ENCODE measurements at regions not wholly inside any gene's neighbourhood (a gene's known extent, or its start where the extent isn't known, plus 50 kb on each side); places are given as distances from the start of the nearest gene placed in this dataset.
"Not testable (repeated sequence)": the region's sequence is repeated elsewhere in the genome, so short reads cannot be mapped to it uniquely, and the experiment has no call there.

GRCh38 chr1:101567582-101568189 is 330.9 kb downstream of the S1PR1 start:
- DNase-seq: peak in 3 of 5 experiments; percentile 19 to 38 (median 24)

DNA sequence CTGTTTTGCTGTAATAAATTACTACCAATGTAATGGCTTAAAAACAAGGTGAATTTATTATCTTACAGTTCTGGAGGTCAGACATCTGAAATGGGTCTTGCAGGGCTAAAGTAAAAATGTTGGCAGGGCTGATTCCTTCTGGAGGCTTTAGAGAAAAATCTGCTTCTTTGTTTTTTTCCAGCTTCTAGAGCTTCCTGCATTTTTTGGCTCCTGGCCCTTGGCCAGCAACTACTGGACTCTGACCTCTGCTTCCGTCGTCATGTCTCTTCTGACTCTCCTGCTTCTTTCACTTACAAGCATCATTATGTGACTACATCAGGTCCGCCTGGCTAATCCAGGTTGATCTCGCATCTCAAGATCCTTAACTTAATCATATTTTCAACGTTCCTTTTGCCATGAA is 350.9 kb downstream of the S1PR1 start:
- no peak for DNase-seq

- no peak for DNase-seq
These were observed 351.9 kb downstream of the S1PR1 start for GRCh38 chr1:101588677-101589076.

- DNase-seq: peak in 1 of 5 experiments; percentile 7
These were observed 356.0 kb downstream of the S1PR1 start for GRCh38 chr1:101592845-101593244.

- DNase-seq: no peak
These were observed 359.1 kb downstream of the S1PR1 start for GRCh38 chr1:101595881-101596374.

DNA sequence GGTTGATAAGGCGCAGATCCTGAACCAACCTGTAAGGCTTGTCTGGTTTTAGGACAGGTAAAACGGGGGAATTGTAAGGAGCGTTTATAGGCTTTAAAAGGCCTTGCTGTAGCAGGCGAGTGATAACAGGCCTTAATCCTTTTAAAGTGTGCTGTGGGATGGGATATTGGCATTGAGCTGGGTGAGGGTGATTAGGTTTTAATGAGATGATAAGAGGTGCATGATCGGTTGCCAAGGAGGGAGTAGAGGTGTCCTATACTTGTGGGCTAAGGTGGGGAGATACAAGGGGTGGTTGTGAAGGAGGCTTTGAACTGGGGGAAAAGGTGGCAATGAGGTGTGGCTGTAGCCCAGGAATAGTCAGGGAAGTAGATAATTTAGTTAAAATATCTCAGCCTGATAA is 363.8 kb downstream of the S1PR1 start:
- DNase-seq: not testable (repeated sequence)

DNA sequence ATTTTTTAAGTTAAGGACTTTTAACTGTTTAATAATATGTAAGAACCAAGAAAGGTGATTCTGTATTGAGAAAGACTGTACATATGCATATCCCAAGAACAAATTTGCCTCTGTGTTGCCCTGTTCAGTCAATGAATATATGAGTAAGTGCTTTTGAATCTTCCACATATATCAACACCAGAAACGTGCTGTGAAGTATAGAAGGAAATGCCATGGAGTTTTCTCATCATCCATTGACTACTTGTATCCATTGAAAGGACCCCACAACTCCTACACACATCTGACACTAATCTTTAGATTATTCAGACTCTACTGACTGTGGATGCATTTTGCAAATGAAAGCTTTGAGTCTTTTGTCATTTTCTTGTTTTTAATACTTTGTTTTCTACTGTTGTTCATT is 366.9 kb downstream of the S1PR1 start:
- no peak for DNase-seq

DNA sequence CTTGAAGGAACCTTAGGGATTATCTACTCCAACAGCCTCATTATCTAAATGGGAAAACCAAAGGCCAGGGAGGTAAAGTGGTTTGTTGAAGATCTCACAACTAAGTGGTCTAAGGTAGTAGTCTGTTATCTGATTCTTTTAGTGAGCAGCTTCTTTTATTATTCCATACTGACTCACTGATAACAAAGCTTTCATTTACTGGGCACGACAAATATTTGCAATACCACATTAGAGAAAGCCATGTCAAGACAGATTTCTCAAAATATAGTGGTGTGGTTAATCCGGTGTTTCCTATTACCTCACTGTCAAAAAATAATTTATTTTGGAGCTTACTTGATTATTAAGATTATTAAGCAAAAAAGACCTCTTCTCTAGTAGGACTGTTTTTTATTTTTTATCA is 369.1 kb downstream of the S1PR1 start:
- DNase-seq: no peak

DNA sequence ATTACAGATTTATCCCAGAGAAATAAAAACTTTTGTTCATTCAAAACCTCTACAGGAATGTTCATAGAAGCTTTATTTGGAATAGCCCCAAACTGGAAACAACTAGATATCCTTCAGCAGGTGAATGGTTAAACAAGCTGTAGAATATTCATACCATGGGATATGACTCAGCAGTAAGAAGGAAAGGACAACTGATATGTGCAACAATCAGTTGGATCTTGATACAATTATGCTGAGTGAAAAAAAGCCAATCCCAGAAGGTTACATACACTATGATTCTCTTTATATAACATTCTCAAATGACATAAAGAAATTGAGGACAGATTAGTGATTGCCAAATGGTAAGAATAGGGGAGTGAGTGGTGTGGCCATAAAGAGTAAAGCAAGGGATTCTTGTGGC is 376.7 kb downstream of the S1PR1 start:
- DNase-seq: no peak

- DNase-seq: no peak
These were observed 377.8 kb downstream of the OLFM3 start for GRCh38 chr1:101618900-101619299.

GRCh38 chr1:101632548-101633272 is 364.0 kb downstream of the OLFM3 start:
- DNase-seq: no peak

- DNase-seq: no peak
These were observed 350.9 kb downstream of the OLFM3 start for GRCh38 chr1:101645810-101646209.

GRCh38 chr1:101652484-101652883 is 344.2 kb downstream of the OLFM3 start:
- no peak for DNase-seq

DNA sequence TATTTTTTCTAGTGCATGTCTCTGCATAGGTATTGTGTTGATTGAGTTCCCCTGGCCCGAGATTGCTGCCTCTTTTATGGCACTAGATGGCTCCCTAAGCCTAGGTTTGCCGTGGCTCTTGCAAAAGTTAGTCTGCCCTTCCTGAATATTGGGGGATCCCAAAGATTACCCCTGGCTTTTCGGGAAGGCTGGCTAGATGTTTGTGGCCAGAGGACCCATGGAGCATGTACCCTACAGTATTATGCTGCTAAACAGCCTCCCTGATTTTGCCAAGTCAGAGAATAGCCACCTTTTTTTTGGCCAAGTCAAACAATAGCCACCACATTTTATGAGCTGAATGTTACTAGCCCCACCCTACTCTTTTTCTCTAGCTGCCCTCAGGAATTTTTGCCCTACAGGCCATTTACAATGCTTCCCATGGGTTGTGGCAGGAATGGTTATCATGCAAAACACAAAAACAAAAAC is 343.2 kb downstream of the OLFM3 start:
- no peak for DNase-seq

DNA sequence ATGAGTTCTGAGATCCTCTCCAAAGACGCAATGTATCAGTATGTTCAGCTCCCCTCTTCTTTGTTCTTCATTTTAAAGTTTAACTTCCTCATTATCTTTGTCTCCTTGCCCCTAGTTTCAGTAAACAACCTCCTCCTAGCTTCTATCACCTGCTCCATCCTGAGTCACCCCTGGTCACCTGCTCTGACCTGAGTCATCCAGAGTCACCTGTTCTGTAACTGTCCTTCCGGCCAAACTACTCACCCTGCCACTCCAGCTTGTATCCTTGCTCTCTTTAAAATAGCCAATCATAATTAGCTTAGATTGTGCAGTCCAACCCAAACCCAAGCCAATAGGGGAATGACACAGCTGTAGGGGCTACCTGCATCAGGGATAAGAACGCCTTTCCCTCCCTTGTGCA is 332.0 kb downstream of the OLFM3 start:
- no peak for DNase-seq

GRCh38 chr1:101667761-101668160 is 329.0 kb downstream of the OLFM3 start:
- no peak for DNase-seq

DNA sequence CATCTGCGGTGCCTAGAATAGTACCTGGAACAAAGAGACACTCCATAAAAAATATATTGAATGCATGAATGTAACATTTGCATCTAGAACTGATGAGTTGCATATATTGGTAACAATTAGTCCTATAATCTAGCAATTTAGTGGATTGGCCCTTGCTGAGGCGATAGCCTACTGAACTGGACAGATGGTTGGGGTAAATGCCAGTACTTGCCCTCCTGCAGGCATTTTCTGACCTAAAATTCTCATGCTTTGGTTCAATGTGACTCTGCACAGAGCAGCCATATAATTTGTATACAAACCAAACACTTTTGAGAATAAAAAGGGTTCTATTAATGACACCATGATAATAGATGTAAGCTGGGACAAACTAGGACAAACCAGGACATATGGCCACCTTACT is 313.6 kb downstream of the OLFM3 start:
- no peak for DNase-seq

DNA sequence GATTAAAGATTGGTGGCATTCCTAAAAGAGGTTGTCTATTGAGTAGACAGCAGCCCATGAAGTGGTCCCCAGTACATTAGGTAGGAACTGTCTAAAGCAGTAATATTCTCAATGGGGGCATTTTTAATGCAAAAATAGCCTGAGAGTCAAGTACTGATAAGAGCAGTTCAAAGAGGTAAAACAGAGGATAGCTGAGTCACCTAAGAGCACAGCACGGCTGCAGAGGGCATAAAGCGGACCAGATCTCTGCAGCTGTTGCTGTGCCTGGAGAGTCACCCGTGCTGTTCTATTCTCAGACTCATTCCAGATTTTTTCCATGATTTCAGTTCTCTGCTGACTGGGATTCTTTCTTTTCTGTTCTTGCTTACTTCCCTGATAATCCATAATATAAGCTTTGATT is 313.2 kb downstream of the OLFM3 start:
- no peak for DNase-seq

- DNase-seq: no peak
These were observed 299.7 kb downstream of the OLFM3 start for GRCh38 chr1:101697072-101697471.

GRCh38 chr1:101698681-101699080 is 298.0 kb downstream of the OLFM3 start:
- no peak for DNase-seq

DNA sequence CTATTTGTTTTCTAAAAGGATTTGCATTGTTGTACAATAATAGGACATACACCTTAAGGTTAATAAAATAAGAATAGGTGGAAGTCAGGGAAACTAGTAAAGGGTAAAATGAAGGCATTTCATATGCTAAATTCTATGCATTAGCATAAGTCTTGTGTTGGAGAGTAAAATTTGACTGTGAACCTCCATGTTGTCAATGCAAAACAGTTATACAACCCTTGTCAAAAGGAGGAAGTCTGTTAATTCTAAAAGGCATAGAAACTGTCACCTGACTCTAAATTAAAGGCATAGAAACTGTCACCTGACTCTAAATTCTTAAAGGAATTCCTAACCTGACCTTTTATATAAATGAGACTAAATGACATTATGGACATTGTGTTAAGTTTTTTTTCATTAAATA is 291.8 kb downstream of the OLFM3 start:
- no peak for DNase-seq

- no peak for DNase-seq
These were observed 290.4 kb downstream of the OLFM3 start for GRCh38 chr1:101706366-101706765.

DNA sequence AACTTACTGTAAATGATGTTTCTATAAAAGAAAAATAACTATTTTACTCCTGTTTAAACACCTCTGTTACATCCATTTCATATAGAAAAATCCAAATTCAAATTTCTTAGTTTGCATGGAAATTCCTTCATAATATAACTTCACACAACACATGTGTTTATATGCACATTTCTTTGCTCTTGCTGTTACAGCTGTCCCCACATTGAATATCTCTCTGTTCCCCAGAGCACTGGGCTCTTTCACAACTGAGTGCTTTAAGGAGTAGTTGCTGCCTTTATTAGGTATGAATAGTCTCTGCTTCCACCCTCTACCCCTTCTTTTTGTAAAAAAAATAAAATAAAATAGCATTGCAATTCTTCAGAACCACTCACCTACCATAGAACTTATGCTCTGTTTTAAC is 287.0 kb downstream of the OLFM3 start:
- DNase-seq: no peak

DNA sequence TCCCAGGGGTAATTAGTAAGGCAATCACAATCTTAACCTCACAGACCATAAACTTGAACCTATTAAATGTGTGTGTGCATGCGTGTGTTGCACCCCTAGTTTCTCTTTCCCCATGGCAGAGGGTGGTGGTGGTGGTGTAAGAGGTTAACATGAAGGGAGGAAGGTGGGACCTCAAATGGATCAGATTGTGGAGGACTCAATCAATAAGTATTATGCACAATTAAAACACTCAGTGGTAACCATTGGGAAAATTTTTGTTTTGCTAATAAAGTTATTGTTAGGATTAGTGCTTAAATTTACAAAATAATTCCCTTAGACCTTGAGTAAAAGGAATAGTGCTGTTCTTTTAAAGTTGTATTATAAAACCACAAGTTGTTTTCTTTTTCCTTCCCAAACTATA is 283.0 kb downstream of the OLFM3 start:
- no peak for DNase-seq
